PC-9 (cell line): ENCODE measurements at regions not wholly inside any gene's neighbourhood (a gene's known extent, or its start where the extent isn't known, plus 50 kb on each side); places are given as distances from the start of the nearest gene placed in this dataset.

Experiments
- CTCF ChIP-seq: fragments of 200-600 bp; sonication (generic); conservative IDR thresholded peaks from 2 replicates; pipeline ENCODE4 v1.6.1; 2017; ENCODE audit warnings: mixed run types, antibody characterized with exemption, mild to moderate bottlenecking, moderate library complexity
- EZH2 ChIP-seq: fragments of 200-600 bp; sonication (generic); IDR thresholded peaks from 2 replicates; pipeline ENCODE4 v1.8.0; 2017; ENCODE audit warnings: antibody characterized with exemption, low read depth

- TF ChIP-seq CTCF (no peak), EZH2 (no peak)
These were observed 212.4 kb upstream of the NDST4 start for GRCh38 chr4:115325836-115326235.
